ENCODE measurements at regions not wholly inside any gene's neighbourhood (a gene's known extent, or its start where the extent isn't known, plus 50 kb on each side); places are given as distances from the start of the nearest gene placed in this dataset.

DNA sequence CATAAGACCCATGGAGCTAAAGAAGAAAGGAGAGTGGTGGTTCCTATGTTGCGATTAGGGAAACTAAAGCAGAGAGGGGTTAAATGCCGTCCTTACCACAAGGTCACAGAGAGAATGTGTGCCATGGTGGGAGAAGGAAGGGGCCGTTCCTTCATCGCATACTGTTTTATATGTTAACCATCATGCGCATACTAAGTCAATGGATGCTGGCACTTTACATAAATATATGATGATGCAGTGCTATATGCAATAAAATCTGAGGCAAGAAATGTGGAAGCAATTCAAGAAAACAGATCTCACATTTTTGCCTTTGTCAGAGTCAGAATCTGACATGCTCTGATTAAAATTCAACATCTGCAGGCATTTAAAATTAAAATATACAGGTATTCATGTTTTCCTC, 168.1 kb downstream of the BMP4 start:
- DNase-seq (no peak), ATAC-seq (ENCODE audit: insufficient read depth, low read depth) (no peak)
- no peaks in the 10 kb centered on the region for H3K79me2 ChIP-seq (ENCODE audit: insufficient read depth, low read length)
- no peak overlapping the region for H2AFZ ChIP-seq (ENCODE audit: low read depth, low read length)
- no peak overlapping the region for H3K27ac ChIP-seq (ENCODE audit: low read length)
- H3K4me2 ChIP-seq (ENCODE audit: insufficient read depth, low read length): no peak overlapping the region
- H3K27me3 ChIP-seq (ENCODE audit: insufficient read depth, low read length, poor library complexity): no peaks in the 10 kb centered on the region
- TF ChIP-seq, protein P1, sequence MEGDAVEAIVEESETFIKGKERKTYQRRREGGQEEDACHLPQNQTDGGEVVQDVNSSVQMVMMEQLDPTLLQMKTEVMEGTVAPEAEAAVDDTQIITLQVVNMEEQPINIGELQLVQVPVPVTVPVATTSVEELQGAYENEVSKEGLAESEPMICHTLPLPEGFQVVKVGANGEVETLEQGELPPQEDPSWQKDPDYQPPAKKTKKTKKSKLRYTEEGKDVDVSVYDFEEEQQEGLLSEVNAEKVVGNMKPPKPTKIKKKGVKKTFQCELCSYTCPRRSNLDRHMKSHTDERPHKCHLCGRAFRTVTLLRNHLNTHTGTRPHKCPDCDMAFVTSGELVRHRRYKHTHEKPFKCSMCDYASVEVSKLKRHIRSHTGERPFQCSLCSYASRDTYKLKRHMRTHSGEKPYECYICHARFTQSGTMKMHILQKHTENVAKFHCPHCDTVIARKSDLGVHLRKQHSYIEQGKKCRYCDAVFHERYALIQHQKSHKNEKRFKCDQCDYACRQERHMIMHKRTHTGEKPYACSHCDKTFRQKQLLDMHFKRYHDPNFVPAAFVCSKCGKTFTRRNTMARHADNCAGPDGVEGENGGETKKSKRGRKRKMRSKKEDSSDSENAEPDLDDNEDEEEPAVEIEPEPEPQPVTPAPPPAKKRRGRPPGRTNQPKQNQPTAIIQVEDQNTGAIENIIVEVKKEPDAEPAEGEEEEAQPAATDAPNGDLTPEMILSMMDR (IDR thresholded peaks at IDR 0.05; ENCODE audit: borderline replicate concordance, extremely low read depth, low read length, poor library complexity, severe bottlenecking): no peak
- TF ChIP-seq EZH2 (IDR thresholded peaks at IDR 0.05; ENCODE audit: borderline replicate concordance, low read depth, low read length, severe bottlenecking): no peak
- H3K4me3 ChIP-seq (ENCODE audit: low read depth in 1 of 2, low read length in 2 of 2): no peak overlapping the region
- H3K4me1 ChIP-seq (ENCODE audit: insufficient read depth, low read length): no peaks in the 10 kb centered on the region
- H3K9ac ChIP-seq (ENCODE audit: low read depth, low read length): no peak overlapping the region
- no peaks in the 10 kb centered on the region for H4K20me1 ChIP-seq (ENCODE audit: insufficient read depth, low read length)
- H3K9me3 ChIP-seq (ENCODE audit: insufficient read depth, low read length, severe bottlenecking): no peaks in the 10 kb centered on the region
- H3K36me3 ChIP-seq (ENCODE audit: insufficient read depth, low read length): no peaks in the 10 kb centered on the region

DNA sequence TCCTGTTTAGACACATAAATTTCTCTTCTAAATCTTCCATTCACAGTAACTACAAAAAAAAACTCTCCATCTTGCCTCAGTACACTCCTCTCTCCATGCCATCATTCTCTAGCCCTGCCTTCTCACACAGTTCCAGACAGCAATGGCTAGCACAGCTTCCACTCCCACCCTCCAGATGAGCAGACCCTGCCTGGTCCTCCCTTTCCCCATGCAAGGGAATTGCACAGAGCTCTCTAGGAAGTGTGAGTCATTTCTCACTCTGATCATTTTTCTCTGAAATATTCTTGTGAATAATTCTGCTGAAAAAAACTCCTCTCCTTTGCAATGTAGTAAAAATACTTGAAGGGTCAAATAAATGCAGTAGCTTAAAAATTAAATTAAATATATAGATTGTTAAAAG, 170.6 kb downstream of the BMP4 start:
- no peaks in the 10 kb centered on the region for H4K20me1 ChIP-seq (ENCODE audit: insufficient read depth, low read length)
- DNase-seq: no peak

DNA sequence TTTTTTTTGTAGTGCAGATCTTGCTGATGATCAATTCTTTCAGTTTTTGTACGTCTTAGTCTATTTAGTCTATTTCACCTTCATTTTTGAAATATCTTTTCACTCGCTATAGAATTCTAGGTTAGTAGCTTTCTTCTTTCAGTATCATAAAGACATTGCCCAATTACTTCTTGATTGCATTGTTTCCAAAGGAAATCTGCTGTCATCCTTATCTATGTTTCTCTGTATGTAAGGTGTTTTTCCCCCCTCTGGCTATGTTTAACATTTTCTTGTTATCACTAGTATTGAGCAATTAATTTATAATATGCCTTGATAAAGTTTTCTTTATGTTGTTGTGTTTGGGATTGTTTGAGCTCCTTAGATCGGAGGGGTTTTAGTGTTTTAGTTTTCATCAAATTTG, 171.9 kb downstream of the BMP4 start:
- no peak overlapping the region for H3K9ac ChIP-seq (ENCODE audit: low read depth, low read length)
- TF ChIP-seq, protein P1 (IDR thresholded peaks at IDR 0.05; ENCODE audit: borderline replicate concordance, extremely low read depth, low read length, poor library complexity, severe bottlenecking): no peak
- no peak for TF ChIP-seq EZH2 (IDR thresholded peaks at IDR 0.05; ENCODE audit: borderline replicate concordance, low read depth, low read length, severe bottlenecking)
- H3K79me2 ChIP-seq (ENCODE audit: insufficient read depth, low read length): no peaks in the 10 kb centered on the region
- no peak overlapping the region for H2AFZ ChIP-seq (ENCODE audit: low read depth, low read length)
- H3K27ac ChIP-seq (ENCODE audit: low read length): no peak overlapping the region
- H3K4me2 ChIP-seq (ENCODE audit: insufficient read depth, low read length): no peak overlapping the region
- H3K27me3 ChIP-seq (ENCODE audit: insufficient read depth, low read length, poor library complexity): no peaks in the 10 kb centered on the region
- DNase-seq (no peak), ATAC-seq (ENCODE audit: insufficient read depth, low read depth) (no peak)
- no peaks in the 10 kb centered on the region for H3K36me3 ChIP-seq (ENCODE audit: insufficient read depth, low read length)
- H3K4me1 ChIP-seq (ENCODE audit: insufficient read depth, low read length): no peaks in the 10 kb centered on the region
- H4K20me1 ChIP-seq (ENCODE audit: insufficient read depth, low read length): no peaks in the 10 kb centered on the region
- H3K4me3 ChIP-seq (ENCODE audit: low read depth in 1 of 2, low read length in 2 of 2): no peak overlapping the region
- no peaks in the 10 kb centered on the region for H3K9me3 ChIP-seq (ENCODE audit: insufficient read depth, low read length, severe bottlenecking)

More for the DNA sequence above, 170.6 kb downstream of the BMP4 start:
- Histone ChIP-seq H3K36me3 (ENCODE audit: insufficient read depth, low read length) (no peaks in the 10 kb centered on the region), H2AFZ (ENCODE audit: low read depth, low read length) (no peak overlapping the region), H3K9me3 (ENCODE audit: insufficient read depth, low read length, severe bottlenecking) (no peaks in the 10 kb centered on the region), H3K27ac (ENCODE audit: low read length) (no peak overlapping the region), H3K9ac (ENCODE audit: low read depth, low read length) (no peak overlapping the region), H3K4me1 (ENCODE audit: insufficient read depth, low read length) (no peaks in the 10 kb centered on the region), H3K79me2 (ENCODE audit: insufficient read depth, low read length) (no peaks in the 10 kb centered on the region), H3K4me3 (ENCODE audit: low read depth in 1 of 2, low read length in 2 of 2) (no peak overlapping the region), H3K4me2 (ENCODE audit: insufficient read depth, low read length) (no peak overlapping the region), H3K27me3 (ENCODE audit: insufficient read depth, low read length, poor library complexity) (no peaks in the 10 kb centered on the region)
- ATAC-seq (ENCODE audit: insufficient read depth, low read depth): no peak
- TF ChIP-seq, protein P1 (IDR thresholded peaks at IDR 0.05; ENCODE audit: borderline replicate concordance, extremely low read depth, low read length, poor library complexity, severe bottlenecking): no peak
- TF ChIP-seq EZH2 (IDR thresholded peaks at IDR 0.05; ENCODE audit: borderline replicate concordance, low read depth, low read length, severe bottlenecking): no peak

DNA sequence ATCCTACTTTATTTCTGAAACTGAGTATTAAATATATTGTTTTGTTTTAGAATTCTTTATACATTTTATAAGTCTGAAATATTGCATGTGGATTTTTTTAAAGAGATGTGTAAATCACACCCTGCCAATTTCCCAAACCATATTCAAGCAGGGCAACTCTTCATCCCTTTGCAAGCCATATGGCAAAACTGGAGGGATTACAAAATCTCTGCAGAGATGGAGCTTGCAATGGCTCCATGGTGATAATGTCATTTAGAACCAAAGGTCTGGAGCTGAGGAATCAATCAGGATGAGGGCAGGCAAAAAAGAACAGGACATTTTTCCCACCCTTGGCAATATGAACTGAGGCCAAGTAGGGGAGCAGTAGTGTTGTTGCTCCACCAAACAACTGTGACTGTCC, 173.4 kb downstream of the BMP4 start:
- H3K27me3 ChIP-seq (ENCODE audit: insufficient read depth, low read length, poor library complexity): no peaks in the 10 kb centered on the region
- H3K36me3 ChIP-seq (ENCODE audit: insufficient read depth, low read length): no peaks in the 10 kb centered on the region
- no peak for ATAC-seq (ENCODE audit: insufficient read depth, low read depth)
- H3K4me1 ChIP-seq (ENCODE audit: insufficient read depth, low read length): no peaks in the 10 kb centered on the region
- no peak overlapping the region for H3K9ac ChIP-seq (ENCODE audit: low read depth, low read length)
- H3K4me2 ChIP-seq (ENCODE audit: insufficient read depth, low read length): no peak overlapping the region
- H3K4me3 ChIP-seq (ENCODE audit: low read depth in 1 of 2, low read length in 2 of 2): no peak overlapping the region
- no peaks in the 10 kb centered on the region for H3K9me3 ChIP-seq (ENCODE audit: insufficient read depth, low read length, severe bottlenecking)
- no peaks in the 10 kb centered on the region for H3K79me2 ChIP-seq (ENCODE audit: insufficient read depth, low read length)
- no peaks in the 10 kb centered on the region for H4K20me1 ChIP-seq (ENCODE audit: insufficient read depth, low read length)
- no peak for TF ChIP-seq EZH2 (IDR thresholded peaks at IDR 0.05; ENCODE audit: borderline replicate concordance, low read depth, low read length, severe bottlenecking)
- TF ChIP-seq, protein P1 (IDR thresholded peaks at IDR 0.05; ENCODE audit: borderline replicate concordance, extremely low read depth, low read length, poor library complexity, severe bottlenecking): no peak
- no peak overlapping the region for H2AFZ ChIP-seq (ENCODE audit: low read depth, low read length)
- no peak for DNase-seq
- H3K27ac ChIP-seq (ENCODE audit: low read length): no peak overlapping the region

Data from DND-41 (cell line).